H1 (cell line): ENCODE measurements at regions not wholly inside any gene's neighbourhood (a gene's known extent, or its start where the extent isn't known, plus 50 kb on each side); places are given as distances from the start of the nearest gene placed in this dataset.

ENCODE experiments used
- CTCF ChIA-PET: fragments of 300-600 bp; sonication (Branson Sonifier 250); formaldehyde crosslinking; loops from one replicate; lab custom pipeline; 2021; ENCODE audit not compliant: partially characterized antibody; lab: Charles Lee
- POLR2A ChIA-PET: fragments of 300-600 bp; sonication (Branson Sonifier 250); formaldehyde crosslinking; loops from one replicate; lab custom pipeline; 2021; ENCODE audit warnings: inconsistent platforms; ENCODE audit not compliant: partially characterized antibody; lab: Charles Lee
- DNase-seq, 2 experiments: peaks; one replicate each; pipeline versions ENCODE4 v3.0.0 to v3.0.0-alpha.2; 2010 to 2022; ENCODE audit warnings: low spot score in 2 of 2, low read depth in 1 of 2, mixed read lengths in 1 of 2
- FAIRE-seq: peaks from 2 replicates; lab custom pipeline; 2011; peaks lifted over from hg19 to GRCh38; lab: Jason Lieb, UNC
- H2AFZ ChIP-seq: 2 replicates; pipeline ENCODE4 v1.8.1; 2012; ENCODE audit warnings: low read length, inconsistent platforms
- H2AK5ac ChIP-seq: 2 replicates; pipeline ENCODE4 v1.6.1; 2013; ENCODE audit warnings: low read depth, low read length
- H2BK120ac ChIP-seq: replicated peaks from 2 replicates; pipeline ENCODE3; 2013; ENCODE audit warnings: low read depth, low read length, inconsistent platforms
- H2BK12ac ChIP-seq: 2 replicates; pipeline ENCODE4 v1.6.1; 2013; ENCODE audit warnings: low read depth, low read length
- H2BK15ac ChIP-seq: 2 replicates; pipeline ENCODE4 v1.6.1; 2013; ENCODE audit warnings: low read length
- H2BK20ac ChIP-seq: 2 replicates; pipeline ENCODE4 v1.6.1; 2013; ENCODE audit warnings: low read length
- H2BK5ac ChIP-seq: 2 replicates; pipeline ENCODE4 v1.6.1; 2013; ENCODE audit warnings: low read depth, low read length
- H3K14ac ChIP-seq: 2 replicates; pipeline ENCODE4 v1.6.1; 2013; ENCODE audit warnings: inconsistent platforms; ENCODE audit not compliant: insufficient read length
- H3K18ac ChIP-seq: 2 replicates; pipeline ENCODE4 v1.6.1; 2013; ENCODE audit warnings: low read length; ENCODE audit errors: extremely low read depth
- H3K23ac ChIP-seq: 2 replicates; pipeline ENCODE4 v1.6.1; 2013; ENCODE audit warnings: inconsistent platforms; ENCODE audit not compliant: insufficient read length
- H3K23me2 ChIP-seq: 2 replicates; pipeline ENCODE4 v1.6.1; 2013; ENCODE audit warnings: low read depth, low read length
- H3K27ac ChIP-seq: 2 replicates; pipeline ENCODE4 v1.6.1; 2011; ENCODE audit warnings: low read depth, low read length, inconsistent platforms
- H3K27me3 ChIP-seq, 4 experiments: replicated peaks in 1 of 4; 1 replicate in 1 of 4; 2 replicates in 3 of 4; pipeline versions ENCODE4 v1.6.1 to v1.8.1; 2011 to 2013; ENCODE audit warnings: low read length in 3 of 4, mild to moderate bottlenecking in 3 of 4, inconsistent platforms in 2 of 4, mixed read lengths in 2 of 4, moderate library complexity in 1 of 4; ENCODE audit not compliant: control insufficient read depth in 3 of 4, insufficient read depth in 3 of 4; ENCODE audit errors: extremely low read depth in 1 of 4
- H3K36me3 ChIP-seq, 4 experiments: 2 replicates each; pipeline versions ENCODE4 v1.6.1 to v1.8.1; 2011 to 2013; ENCODE audit warnings: mild to moderate bottlenecking in 4 of 4, low read length in 3 of 4, moderate library complexity in 2 of 4, control low read depth in 1 of 4, inconsistent platforms in 1 of 4; ENCODE audit not compliant: insufficient read depth in 4 of 4, control insufficient read depth in 2 of 4
- H3K4ac ChIP-seq: replicated peaks from 2 replicates; pipeline ENCODE3; 2013; ENCODE audit warnings: low read length, low read depth, mixed read lengths, inconsistent platforms; ENCODE audit not compliant: insufficient read length
- H3K4me1 ChIP-seq, 4 experiments: replicated peaks in 1 of 4; 1 replicate in 1 of 4; 2 replicates in 3 of 4; pipeline versions ENCODE4 v1.6.1 to v1.8.1; 2011 to 2013; ENCODE audit warnings: low read length in 3 of 4, inconsistent platforms in 2 of 4, mixed read lengths in 1 of 4; ENCODE audit not compliant: insufficient read depth in 4 of 4, control insufficient read depth in 3 of 4
- H3K4me2 ChIP-seq, 2 experiments: 2 replicates each; pipeline versions ENCODE4 v1.6.1 to v1.8.1; 2011 to 2013; ENCODE audit warnings: low read depth in 2 of 2, low read length in 2 of 2, control low read depth in 1 of 2, inconsistent platforms in 1 of 2, mild to moderate bottlenecking in 1 of 2; ENCODE audit not compliant: insufficient read depth in 1 of 2
- H3K4me3 ChIP-seq, 4 experiments: fragments of 200-600, 300-600 bp in 1 of 4; sonication (generic), shearing (Covaris generic), sonication (Bioruptor Twin) in 1 of 4; 2 replicates each; pipeline versions ENCODE4 v1.5.1 to v1.8.1; 2011 to 2016; ENCODE audit warnings: low read length in 4 of 4, low read depth in 3 of 4, control low read depth in 2 of 4, inconsistent platforms in 2 of 4, mild to moderate bottlenecking in 2 of 4, mixed read lengths in 1 of 4, moderate library complexity in 1 of 4; ENCODE audit not compliant: insufficient read depth in 2 of 4; ENCODE audit errors: extremely low read depth in 1 of 4
- H3K56ac ChIP-seq: replicated peaks from 2 replicates; pipeline ENCODE3; 2013; ENCODE audit warnings: low read depth, mild to moderate bottlenecking, mixed read lengths, low read length, inconsistent platforms; ENCODE audit not compliant: insufficient read length
- H3K79me1 ChIP-seq: 2 replicates; pipeline ENCODE4 v1.6.1; 2013; ENCODE audit warnings: low read depth, low read length, control low read depth
- H3K79me2 ChIP-seq, 2 experiments: 2 replicates each; pipeline versions ENCODE4 v1.6.1 to v1.8.1; 2012 to 2013; ENCODE audit warnings: low read length in 2 of 2, mild to moderate bottlenecking in 2 of 2, inconsistent platforms in 1 of 2; ENCODE audit not compliant: insufficient read depth in 2 of 2, control insufficient read depth in 1 of 2
- H3K9ac ChIP-seq, 4 experiments: replicated peaks in 1 of 4; 1 replicate in 1 of 4; 2 replicates in 3 of 4; pipeline versions ENCODE4 v1.6.1 to v1.8.1; 2011 to 2013; ENCODE audit warnings: low read depth in 3 of 4, low read length in 3 of 4, control low read depth in 2 of 4, mild to moderate bottlenecking in 2 of 4, moderate library complexity in 2 of 4, inconsistent platforms in 1 of 4; ENCODE audit errors: extremely low read depth in 1 of 4
- H3K9me3 ChIP-seq, 2 experiments: 2 replicates each; pipeline versions ENCODE4 v1.6.1 to v1.8.1; 2012 to 2013; ENCODE audit warnings: mild to moderate bottlenecking in 2 of 2, moderate library complexity in 2 of 2, control low read depth in 1 of 2, inconsistent platforms in 1 of 2, low read depth in 1 of 2, low read length in 1 of 2, mixed read lengths in 1 of 2; ENCODE audit not compliant: insufficient read depth in 2 of 2
- H4K20me1 ChIP-seq, 2 experiments: replicated peaks in 1 of 2; 2 replicates each; pipeline versions ENCODE3 to v1.8.1; 2011 to 2013; ENCODE audit warnings: inconsistent platforms in 2 of 2, low read length in 2 of 2, mild to moderate bottlenecking in 1 of 2; ENCODE audit not compliant: insufficient read depth in 2 of 2, control insufficient read depth in 1 of 2
- H4K5ac ChIP-seq: 2 replicates; pipeline ENCODE4 v1.6.1; 2013; ENCODE audit warnings: low read length, low read depth, mixed read lengths, inconsistent platforms; ENCODE audit not compliant: insufficient read length
- H4K8ac ChIP-seq: 2 replicates; pipeline ENCODE4 v1.8.0; 2013; ENCODE audit warnings: mild to moderate bottlenecking, moderate library complexity, low read length, inconsistent platforms; ENCODE audit not compliant: insufficient read depth; ENCODE audit errors: extremely low read depth
- H4K91ac ChIP-seq: replicated peaks from 2 replicates; pipeline ENCODE3; 2013; ENCODE audit warnings: low read length, mixed read lengths, inconsistent platforms; ENCODE audit not compliant: insufficient read length
- ATF3 ChIP-seq: IDR thresholded peaks from 2 replicates; pipeline ENCODE4 v1.6.1; 2011; ENCODE audit warnings: low read depth, mild to moderate bottlenecking, low read length; ENCODE audit not compliant: insufficient read depth
- BACH1 ChIP-seq: IDR thresholded peaks from 2 replicates; pipeline ENCODE4 v1.6.1; 2012; ENCODE audit warnings: low read length, improper control_type of control experiment
- BCL11A ChIP-seq, 2 experiments: IDR thresholded peaks; one replicate each; pipeline ENCODE4 v1.6.1; 2011; ENCODE audit warnings: low read depth in 2 of 2, low read length in 2 of 2, mild to moderate bottlenecking in 2 of 2
- CEBPB ChIP-seq: IDR thresholded peaks from 2 replicates; pipeline ENCODE4 v1.6.1; 2012; ENCODE audit warnings: low read depth, low read length
- CREB1 ChIP-seq: IDR thresholded peaks from 2 replicates; pipeline ENCODE4 v1.6.1; 2012; ENCODE audit warnings: inconsistent platforms
- GTF2F1 ChIP-seq: IDR thresholded peaks from 2 replicates; pipeline ENCODE4 v1.6.1; 2012; ENCODE audit warnings: low read depth, low read length, improper control_type of control experiment, borderline replicate concordance
- JUND ChIP-seq: IDR thresholded peaks from 2 replicates; pipeline ENCODE4 v1.6.1; 2011; ENCODE audit warnings: mild to moderate bottlenecking, improper control_type of control experiment, low read length
- NANOG ChIP-seq: IDR thresholded peaks from 2 replicates; pipeline ENCODE4 v1.6.1; 2011; ENCODE audit warnings: low read length, low read depth, mild to moderate bottlenecking, inconsistent platforms; ENCODE audit not compliant: insufficient read depth, poor library complexity, severe bottlenecking
- RBBP5 ChIP-seq: IDR thresholded peaks from 2 replicates; pipeline ENCODE4 v1.7.1; 2012; ENCODE audit warnings: low read depth, mild to moderate bottlenecking, inconsistent platforms, low read length, moderate library complexity, borderline replicate concordance
- RXRA ChIP-seq: IDR thresholded peaks from 2 replicates; pipeline ENCODE4 v1.6.1; 2011; ENCODE audit warnings: low read depth, mild to moderate bottlenecking, low read length, moderate library complexity; ENCODE audit not compliant: insufficient read depth
- SIRT6 ChIP-seq: IDR thresholded peaks from one replicate; pipeline ENCODE4 v1.7.1; 2012; ENCODE audit warnings: low read length, inconsistent platforms
- USF2 ChIP-seq: IDR thresholded peaks from 2 replicates; pipeline ENCODE4 v1.6.1; 2011; ENCODE audit warnings: low read length, improper control_type of control experiment
- YY1 ChIP-seq: IDR thresholded peaks from 2 replicates; pipeline ENCODE4 v1.6.1; 2011; ENCODE audit warnings: low read depth, mild to moderate bottlenecking, low read length
- WGBS, 2 experiments: shearing (Covaris generic) in 1 of 2; methylation state at CpG; one replicate each; pipeline versions ENCODE4 v1.1.6 to v1.1.7; 2013 to 2015; ENCODE audit warnings: low lambda C conversion rate in 2 of 2, mixed read lengths in 2 of 2, inconsistent platforms in 1 of 2, low coverage in 1 of 2, missing lambda C conversion rate in 1 of 2; ENCODE audit not compliant: insufficient replicate concordance in 2 of 2, insufficient coverage in 1 of 2, insufficient read length in 1 of 2; ENCODE audit errors: extremely low coverage in 1 of 2, missing lambda C conversion rate in 1 of 2; 5-methylcytosine and 5-hydroxymethylcytosine counted together

GRCh38 chr3:159637883-159638542 lies 350.6 kb upstream of the IL12A start:
- H3K9me3 ChIP-seq: no peaks in the 10 kb centered on the region
- H3K18ac ChIP-seq: no peak overlapping the region
- no peaks in the 10 kb centered on the region for H3K23me2 ChIP-seq
- no peak overlapping the region for H2BK12ac ChIP-seq
- FAIRE-seq: no peak
- H3K27ac ChIP-seq: no peak overlapping the region
- WGBS, 2 experiments: 91% methylated on average over 2 of the region's 2 CpGs; no CpG with 5 or more reads in 1 of the 2 experiments
- no peak overlapping the region for H3K56ac ChIP-seq
- no peak overlapping the region for H3K9ac ChIP-seq
- H3K4me3 ChIP-seq: no peak overlapping the region
- no peak overlapping the region for H3K23ac ChIP-seq
- H3K4me1 ChIP-seq: peaks cover 3 to 10% (median 6%) of the 10 kb centered on the region in 4 experiments; a peak in 4 of 7 replicates
- H2BK5ac ChIP-seq: no peak overlapping the region
- H2BK120ac ChIP-seq: no peak overlapping the region
- H2AFZ ChIP-seq: no peak overlapping the region
- no peaks in the 10 kb centered on the region for H3K79me1 ChIP-seq
- H3K4ac ChIP-seq: no peak overlapping the region
- CTCF ChIA-PET: interaction anchor here (0.9 to 2.0 kb wide), 4 partner anchors 11 to 191 kb away, joined by 3 to 7 read pairs (median 5); no protein-coding TSS in a partner anchor
- H3K14ac ChIP-seq: no peak overlapping the region
- H2BK15ac ChIP-seq: no peak overlapping the region
- POLR2A ChIA-PET: no interaction called here
- no peaks in the 10 kb centered on the region for H4K20me1 ChIP-seq
- H2BK20ac ChIP-seq: no peak overlapping the region
- H4K8ac ChIP-seq: no peak overlapping the region
- no peak overlapping the region for H2AK5ac ChIP-seq
- no peak overlapping the region for H4K5ac ChIP-seq
- H3K79me2 ChIP-seq: no peaks in the 10 kb centered on the region
- no peaks in the 10 kb centered on the region for H3K36me3 ChIP-seq
- DNase-seq: no peak
- H4K91ac ChIP-seq: no peak overlapping the region
- no peaks in the 10 kb centered on the region for H3K27me3 ChIP-seq
- no peak overlapping the region for H3K4me2 ChIP-seq
- no peak for TF ChIP-seq USF2
- TF ChIP-seq SIRT6: no peak
- no peak for TF ChIP-seq BCL11A (IDR thresholded peaks at IDR 0.05; ENCODE audit: low read depth in 2 of 2, low read length in 2 of 2)
- no peak for TF ChIP-seq CREB1
- no peak for TF ChIP-seq RXRA
- no peak for TF ChIP-seq BACH1
- no peak for TF ChIP-seq RBBP5
- no peak for TF ChIP-seq ATF3
- TF ChIP-seq GTF2F1: no peak
- TF ChIP-seq JUND: no peak
- no peak for TF ChIP-seq CEBPB
- no peak for TF ChIP-seq NANOG
- TF ChIP-seq YY1: no peak
